MCF 10A (cell line): ENCODE measurements at regions not wholly inside any gene's neighbourhood (a gene's known extent, or its start where the extent isn't known, plus 50 kb on each side); places are given as distances from the start of the nearest gene placed in this dataset.
A peak's percentile ranks its signal among the peaks of the same experiment; 100 is the strongest.
"Not testable (repeated sequence)": the region's sequence is repeated elsewhere in the genome, so short reads cannot be mapped to it uniquely, and the experiment has no call there.

Source experiments
- BruUV-seq: library from RNA; stranded (reverse); fragments of 400-500 nt; replicated peaks from 2 replicates; lab custom pipeline; 2021; lab: Mats Ljungman, UMichigan
- CTCF ChIA-PET: fragments of 300-600 bp; sonication (Branson Sonifier 250); formaldehyde crosslinking; extraction: SDS; loops from one replicate; lab custom pipeline; 2021; ENCODE audit warnings: antibody characterized with exemption, inconsistent platforms; lab: Yijun Ruan, JAX
- POLR2A ChIA-PET: fragments of 300-600, 350-650 bp; sonication (Branson Sonifier 250); formaldehyde crosslinking; extraction: SDS; loops from one replicate; lab custom pipeline; 2020; ENCODE audit warnings: antibody characterized with exemption, inconsistent platforms; lab: Yijun Ruan, JAX
- DNase-seq: peaks from one replicate; pipeline ENCODE4 v3.0.0-alpha.2; 2018; ENCODE audit not compliant: unreplicated experiment
- H3K27ac Mint-ChIP-seq: one replicate; pipeline ENCODE4 v1.8.0; 2022; ENCODE audit warnings: mild to moderate bottlenecking, low read depth, mixed read lengths; ENCODE audit not compliant: unreplicated experiment
- H3K27me3 Mint-ChIP-seq: one replicate; pipeline ENCODE4 v1.8.0; 2022; ENCODE audit warnings: mixed read lengths; ENCODE audit not compliant: insufficient read depth, unreplicated experiment
- H3K36me3 Mint-ChIP-seq: one replicate; pipeline ENCODE4 v1.8.0; 2022; ENCODE audit warnings: mild to moderate bottlenecking, moderate library complexity, mixed read lengths; ENCODE audit not compliant: insufficient read depth, unreplicated experiment
- H3K4me1 Mint-ChIP-seq: one replicate; pipeline ENCODE4 v1.8.0; 2022; ENCODE audit warnings: mixed read lengths; ENCODE audit not compliant: insufficient read depth, unreplicated experiment
- H3K4me3 Mint-ChIP-seq: one replicate; pipeline ENCODE4 v1.8.0; 2022; ENCODE audit warnings: mild to moderate bottlenecking, moderate library complexity, mixed read lengths; ENCODE audit not compliant: unreplicated experiment
- H3K9me3 Mint-ChIP-seq: one replicate; pipeline ENCODE4 v1.8.0; 2022; ENCODE audit warnings: mixed read lengths; ENCODE audit not compliant: unreplicated experiment
- intact Hi-C: fragments of 100-400 bp; cut with micrococcal nuclease; formaldehyde crosslinking; loops from 2 replicates; pipeline ENCODE4 v1.14.1; 2022
- TF ChIP-seq, protein P1 (sequence below): fragments of 200-600 bp; IDR thresholded peaks from one replicate; pipeline ENCODE4 v1.8.0; 2022; ENCODE audit warnings: antibody characterized with exemption, mild to moderate bottlenecking; ENCODE audit not compliant: unreplicated experiment

GRCh38 chr18:33828949-33829348 is 250.9 kb downstream of the ASXL3 start:
- H3K9me3 Mint-ChIP-seq, result peaks cover 34% of the 10 kb centered on the region
- DNase-seq, result no peak
- H3K4me1 Mint-ChIP-seq, result no peaks in the 10 kb centered on the region
- TF ChIP-seq, protein P1, sequence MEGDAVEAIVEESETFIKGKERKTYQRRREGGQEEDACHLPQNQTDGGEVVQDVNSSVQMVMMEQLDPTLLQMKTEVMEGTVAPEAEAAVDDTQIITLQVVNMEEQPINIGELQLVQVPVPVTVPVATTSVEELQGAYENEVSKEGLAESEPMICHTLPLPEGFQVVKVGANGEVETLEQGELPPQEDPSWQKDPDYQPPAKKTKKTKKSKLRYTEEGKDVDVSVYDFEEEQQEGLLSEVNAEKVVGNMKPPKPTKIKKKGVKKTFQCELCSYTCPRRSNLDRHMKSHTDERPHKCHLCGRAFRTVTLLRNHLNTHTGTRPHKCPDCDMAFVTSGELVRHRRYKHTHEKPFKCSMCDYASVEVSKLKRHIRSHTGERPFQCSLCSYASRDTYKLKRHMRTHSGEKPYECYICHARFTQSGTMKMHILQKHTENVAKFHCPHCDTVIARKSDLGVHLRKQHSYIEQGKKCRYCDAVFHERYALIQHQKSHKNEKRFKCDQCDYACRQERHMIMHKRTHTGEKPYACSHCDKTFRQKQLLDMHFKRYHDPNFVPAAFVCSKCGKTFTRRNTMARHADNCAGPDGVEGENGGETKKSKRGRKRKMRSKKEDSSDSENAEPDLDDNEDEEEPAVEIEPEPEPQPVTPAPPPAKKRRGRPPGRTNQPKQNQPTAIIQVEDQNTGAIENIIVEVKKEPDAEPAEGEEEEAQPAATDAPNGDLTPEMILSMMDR, result no peak
- H3K27me3 Mint-ChIP-seq, result no peaks in the 10 kb centered on the region
- no TSS peak for BruUV-seq
- H3K36me3 Mint-ChIP-seq, result no peaks in the 10 kb centered on the region
- no peak overlapping the region for H3K4me3 Mint-ChIP-seq
- intact Hi-C loops, result no loop called here
- ChIA-PET CTCF (interaction anchor here (1.5 kb wide), 1 partner anchor 11 kb away, joined by 7 read pairs; no protein-coding TSS in a partner anchor), POLR2A (no interaction called here)
- H3K27ac Mint-ChIP-seq, result no peak overlapping the region

DNA sequence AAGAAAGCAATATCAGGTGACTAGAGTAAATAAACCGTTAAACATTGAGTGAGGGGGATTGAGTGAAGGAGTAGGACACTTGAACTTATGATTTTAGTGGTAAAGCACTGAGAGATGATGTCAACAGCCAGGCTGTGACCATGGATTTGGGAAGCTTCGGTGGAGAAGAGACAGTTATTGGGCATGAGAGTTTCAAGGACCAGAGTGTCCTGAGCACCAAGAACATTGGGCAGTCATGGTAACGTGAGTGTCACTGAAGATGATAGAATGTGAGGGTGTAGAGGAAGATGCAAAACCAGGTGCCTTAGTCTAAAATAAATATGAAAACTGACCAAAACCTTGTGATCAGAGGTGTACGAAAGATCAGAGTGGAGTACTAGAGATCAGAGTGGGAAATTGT is 248.1 kb downstream of the ASXL3 start:
- H3K4me1 Mint-ChIP-seq, result peaks cover 4% of the 10 kb centered on the region
- no peaks in the 10 kb centered on the region for H3K36me3 Mint-ChIP-seq
- TF ChIP-seq, protein P1, result no peak

GRCh38 chr18:33821503-33821902 is 243.5 kb downstream of the ASXL3 start:
- DNase-seq, result peak; percentile 66
- intact Hi-C loops, result no loop called here
- TF ChIP-seq, protein P1, result no peak
- peaks cover 41% of the 10 kb centered on the region for H3K9me3 Mint-ChIP-seq
- peaks cover 4% of the 10 kb centered on the region for H3K4me1 Mint-ChIP-seq
- BruUV-seq, result no TSS peak
- CTCF ChIA-PET, result interaction anchor here (0.6 to 1.7 kb wide), 2 partner anchors 18 to 86 kb away, joined by 3 to 7 read pairs; no protein-coding TSS in a partner anchor
- no peaks in the 10 kb centered on the region for H3K36me3 Mint-ChIP-seq
- no peak overlapping the region for H3K27ac Mint-ChIP-seq
- H3K4me3 Mint-ChIP-seq, result no peak overlapping the region
- POLR2A ChIA-PET, result interaction anchor here (0.5 kb wide), 1 partner anchor 13 kb away, joined by 4 read pairs; no protein-coding TSS in a partner anchor
- no peaks in the 10 kb centered on the region for H3K27me3 Mint-ChIP-seq

More for the DNA sequence above, 248.1 kb downstream of the ASXL3 start:
- no TSS peak for BruUV-seq
- H3K27me3 Mint-ChIP-seq, result no peaks in the 10 kb centered on the region
- CTCF ChIA-PET, result interaction anchor here (0.9 to 2.6 kb wide), 2 partner anchors 9 to 13 kb away, joined by 3 to 10 read pairs; no protein-coding TSS in a partner anchor
- peaks cover 42% of the 10 kb centered on the region for H3K9me3 Mint-ChIP-seq
- DNase-seq, result no peak
- POLR2A ChIA-PET, result no interaction called here
- intact Hi-C loops, result no loop called here
- no peak overlapping the region for H3K4me3 Mint-ChIP-seq
- no peak overlapping the region for H3K27ac Mint-ChIP-seq

GRCh38 chr18:33820517-33821371 is 242.7 kb downstream of the ASXL3 start:
- Mint-ChIP-seq H3K4me1 (peaks cover 4% of the 10 kb centered on the region), H3K27ac (no peak overlapping the region), H3K27me3 (no peaks in the 10 kb centered on the region), H3K9me3 (peaks cover 34% of the 10 kb centered on the region), H3K4me3 (no peak overlapping the region), H3K36me3 (no peaks in the 10 kb centered on the region)
- ChIA-PET POLR2A (interaction anchor here (0.6 kb wide), 1 partner anchor 951 kb away, joined by 3 read pairs; no protein-coding TSS in a partner anchor), CTCF (interaction anchor here (0.6 to 1.7 kb wide), 2 partner anchors 19 to 87 kb away, joined by 3 to 7 read pairs; no protein-coding TSS in a partner anchor)
- no peak for DNase-seq
- no TSS peak for BruUV-seq
- intact Hi-C loops, result no loop called here
- TF ChIP-seq, protein P1, result no peak

DNA sequence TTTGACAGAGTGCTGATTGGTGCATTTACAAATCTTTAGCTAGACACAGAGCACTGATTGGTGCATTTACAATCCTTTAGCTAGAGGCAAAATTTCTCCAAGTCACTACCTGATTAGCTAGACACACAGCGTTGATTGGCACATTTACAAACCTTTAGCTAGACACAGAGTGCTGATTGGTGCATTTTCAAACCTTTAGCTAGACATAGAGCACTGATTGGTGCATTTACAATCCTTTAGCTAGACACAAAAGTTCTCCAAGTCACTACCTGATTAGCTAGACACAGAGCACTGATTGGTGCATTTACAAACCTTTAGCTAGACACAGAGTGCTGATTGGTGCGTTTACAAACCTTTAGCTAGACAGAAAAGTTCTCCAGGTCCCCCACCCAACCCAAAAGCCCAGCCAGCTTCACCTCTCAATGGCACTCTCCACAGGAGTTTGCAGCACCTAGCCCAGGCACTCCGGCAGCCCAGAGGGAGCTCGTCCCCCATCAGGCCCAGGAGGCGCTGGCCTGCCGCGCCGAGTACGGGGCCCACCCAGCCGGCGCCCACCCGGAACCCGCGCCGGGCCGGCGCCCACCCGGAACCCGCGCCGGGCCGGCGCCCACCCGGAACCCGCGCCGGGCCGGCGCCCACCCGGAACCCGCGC is 241.8 kb downstream of the ASXL3 start:
- peaks cover 27% of the 10 kb centered on the region for H3K9me3 Mint-ChIP-seq
- H3K4me1 Mint-ChIP-seq, H3K4me3 Mint-ChIP-seq, intact Hi-C loops, H3K36me3 Mint-ChIP-seq, CTCF ChIA-PET, H3K27ac Mint-ChIP-seq, H3K27me3 Mint-ChIP-seq, BruUV-seq, POLR2A ChIA-PET, DNase-seq: not testable (repeated sequence)
